SK-N-SH treated with all-trans-retinoic acid at 6 μM for 48 hours (cell line): ENCODE measurements at regions not wholly inside any gene's neighbourhood (a gene's known extent, or its start where the extent isn't known, plus 50 kb on each side); places are given as distances from the start of the nearest gene placed in this dataset.

Experiments
- GLIS3 ChIP-seq: fragments of 250-450 bp; sonication (Bioruptor Pico); IDR thresholded peaks from 2 replicates; pipeline ENCODE4 v1.5.0; 2020; ENCODE audit warnings: mild to moderate bottlenecking, moderate library complexity
- TF ChIP-seq, protein P1 (sequence below): fragments of 250-450 bp; sonication (Bioruptor Pico); IDR thresholded peaks from 2 replicates; pipeline ENCODE4 v1.8.0; 2020; ENCODE audit warnings: mild to moderate bottlenecking, moderate library complexity, borderline replicate concordance

DNA sequence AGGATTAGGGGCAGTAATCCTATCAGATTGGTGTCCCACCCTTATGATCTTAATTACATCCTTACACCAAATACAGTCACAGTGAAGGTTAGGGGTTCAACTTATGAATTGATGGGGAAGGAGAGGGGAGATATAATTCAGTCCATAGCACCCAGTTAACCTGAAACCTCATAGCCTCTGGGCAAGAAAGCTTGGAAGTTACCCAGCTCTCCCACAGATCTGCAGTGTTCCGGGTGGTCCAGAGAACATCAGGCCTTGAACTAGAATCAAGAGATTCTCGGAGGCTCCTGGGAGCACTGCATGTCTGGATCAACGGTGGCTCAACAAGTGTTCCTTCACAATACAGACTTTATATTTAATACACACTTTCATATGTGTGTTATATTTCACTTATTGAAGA is 392.6 kb upstream of the MARCKS start:
- TF ChIP-seq, protein P1, sequence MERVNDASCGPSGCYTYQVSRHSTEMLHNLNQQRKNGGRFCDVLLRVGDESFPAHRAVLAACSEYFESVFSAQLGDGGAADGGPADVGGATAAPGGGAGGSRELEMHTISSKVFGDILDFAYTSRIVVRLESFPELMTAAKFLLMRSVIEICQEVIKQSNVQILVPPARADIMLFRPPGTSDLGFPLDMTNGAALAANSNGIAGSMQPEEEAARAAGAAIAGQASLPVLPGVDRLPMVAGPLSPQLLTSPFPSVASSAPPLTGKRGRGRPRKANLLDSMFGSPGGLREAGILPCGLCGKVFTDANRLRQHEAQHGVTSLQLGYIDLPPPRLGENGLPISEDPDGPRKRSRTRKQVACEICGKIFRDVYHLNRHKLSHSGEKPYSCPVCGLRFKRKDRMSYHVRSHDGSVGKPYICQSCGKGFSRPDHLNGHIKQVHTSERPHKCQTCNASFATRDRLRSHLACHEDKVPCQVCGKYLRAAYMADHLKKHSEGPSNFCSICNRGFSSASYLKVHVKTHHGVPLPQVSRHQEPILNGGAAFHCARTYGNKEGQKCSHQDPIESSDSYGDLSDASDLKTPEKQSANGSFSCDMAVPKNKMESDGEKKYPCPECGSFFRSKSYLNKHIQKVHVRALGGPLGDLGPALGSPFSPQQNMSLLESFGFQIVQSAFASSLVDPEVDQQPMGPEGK: no peak
- no peak for TF ChIP-seq GLIS3 (CRISPR knock-in tag)
